Keratinocyte (primary cell): ENCODE measurements at regions not wholly inside any gene's neighbourhood (a gene's known extent, or its start where the extent isn't known, plus 50 kb on each side); places are given as distances from the start of the nearest gene placed in this dataset.

Experiments used
- DNase-seq: peaks from one replicate; pipeline ENCODE4 v3.0.0-alpha.2; 2011; ENCODE audit warnings: low read depth, missing footprints, low spot score
- FAIRE-seq: peaks from 2 replicates; lab custom pipeline; 2011; peaks lifted over from hg19 to GRCh38; lab: Jason Lieb, UNC
- H2AFZ ChIP-seq: 2 replicates; pipeline ENCODE4 v1.6.0; 2012; ENCODE audit warnings: low read length, control low read depth, inconsistent platforms; ENCODE audit not compliant: control insufficient read depth
- H3K27ac ChIP-seq: 2 replicates; pipeline ENCODE4 v1.5.1; 2011; ENCODE audit warnings: low read length; ENCODE audit not compliant: control insufficient read depth, insufficient read depth
- H3K27me3 ChIP-seq: 3 replicates; pipeline ENCODE4 v1.6.0; 2011; ENCODE audit warnings: low read length; ENCODE audit not compliant: control insufficient read depth, insufficient read depth; ENCODE audit errors: extremely low read depth
- H3K36me3 ChIP-seq, 2 experiments: 2 replicates in 1 of 2; 3 replicates in 1 of 2; pipeline ENCODE4 v1.5.1; 2011; ENCODE audit warnings: low read length in 2 of 2, mild to moderate bottlenecking in 1 of 2; ENCODE audit not compliant: control insufficient read depth in 2 of 2, insufficient read depth in 2 of 2; ENCODE audit errors: extremely low read depth in 1 of 2
- H3K4me1 ChIP-seq: 3 replicates; pipeline ENCODE4 v1.5.1; 2011; ENCODE audit warnings: low read length; ENCODE audit not compliant: control insufficient read depth, insufficient read depth; ENCODE audit errors: extremely low read depth
- H3K4me2 ChIP-seq: 3 replicates; pipeline ENCODE4 v1.6.0; 2011; ENCODE audit warnings: low read depth, low read length; ENCODE audit not compliant: control insufficient read depth, insufficient read depth; ENCODE audit errors: extremely low read depth
- H3K4me3 ChIP-seq, 3 experiments: fragments of 200-600 bp in 1 of 3; sonication (generic) in 1 of 3; 2 replicates in 2 of 3; 3 replicates in 1 of 3; pipeline ENCODE4 v1.5.1; 2011 to 2016; ENCODE audit warnings: low read length in 3 of 3, mild to moderate bottlenecking in 3 of 3, control low read depth in 2 of 3, inconsistent platforms in 1 of 3, low read depth in 1 of 3, mixed read lengths in 1 of 3, mixed run types in 1 of 3, moderate library complexity in 1 of 3; ENCODE audit not compliant: control insufficient read depth in 2 of 3, insufficient read depth in 2 of 3; ENCODE audit errors: extremely low read depth in 1 of 3
- H3K79me2 ChIP-seq: 2 replicates; pipeline ENCODE4 v1.6.0; 2012; ENCODE audit warnings: low read length; ENCODE audit not compliant: control insufficient read depth, insufficient read depth
- H3K9ac ChIP-seq: 3 replicates; pipeline ENCODE4 v1.6.0; 2011; ENCODE audit warnings: low read length; ENCODE audit not compliant: control insufficient read depth, insufficient read depth; ENCODE audit errors: extremely low read depth
- H3K9me1 ChIP-seq: 3 replicates; pipeline ENCODE4 v1.6.0; 2011; ENCODE audit warnings: low read length; ENCODE audit not compliant: control insufficient read depth, insufficient read depth; ENCODE audit errors: extremely low read depth
- H3K9me3 ChIP-seq: 2 replicates; pipeline ENCODE4 v1.5.1; 2012; ENCODE audit warnings: low read depth, low read length; ENCODE audit not compliant: control insufficient read depth
- H4K20me1 ChIP-seq: 3 replicates; pipeline ENCODE4 v1.6.0; 2011; ENCODE audit warnings: low read length; ENCODE audit not compliant: control insufficient read depth, insufficient read depth; ENCODE audit errors: extremely low read depth
- EZH2 ChIP-seq: IDR thresholded peaks from one replicate; pipeline ENCODE4 v1.6.1; 2012; ENCODE audit warnings: inconsistent platforms, mild to moderate bottlenecking, low read length, moderate library complexity
- dilution Hi-C: fragments of 300-500 bp; cut with MboI; formaldehyde crosslinking; loops from one replicate; pipeline ENCODE4 v1.7.0; 2020; ENCODE audit warnings: low sequenced_read_pairs; ENCODE audit not compliant: extremely low pct_ligation_motif_present
- TF ChIP-seq, protein P1 (sequence below), 3 experiments: IDR thresholded peaks in 1 of 3; conservative IDR thresholded peaks in 1 of 3; optimal IDR thresholded peaks in 1 of 3; 2 replicates in 2 of 3; 3 replicates in 1 of 3; pipeline versions ENCODE3 to v1.5.1; 2011; ENCODE audit warnings: low read length in 3 of 3, mild to moderate bottlenecking in 3 of 3, moderate library complexity in 2 of 3, control low read depth in 1 of 3, inconsistent platforms in 1 of 3; ENCODE audit not compliant: insufficient read depth in 2 of 3; ENCODE audit errors: extremely low read depth in 1 of 3

DNA sequence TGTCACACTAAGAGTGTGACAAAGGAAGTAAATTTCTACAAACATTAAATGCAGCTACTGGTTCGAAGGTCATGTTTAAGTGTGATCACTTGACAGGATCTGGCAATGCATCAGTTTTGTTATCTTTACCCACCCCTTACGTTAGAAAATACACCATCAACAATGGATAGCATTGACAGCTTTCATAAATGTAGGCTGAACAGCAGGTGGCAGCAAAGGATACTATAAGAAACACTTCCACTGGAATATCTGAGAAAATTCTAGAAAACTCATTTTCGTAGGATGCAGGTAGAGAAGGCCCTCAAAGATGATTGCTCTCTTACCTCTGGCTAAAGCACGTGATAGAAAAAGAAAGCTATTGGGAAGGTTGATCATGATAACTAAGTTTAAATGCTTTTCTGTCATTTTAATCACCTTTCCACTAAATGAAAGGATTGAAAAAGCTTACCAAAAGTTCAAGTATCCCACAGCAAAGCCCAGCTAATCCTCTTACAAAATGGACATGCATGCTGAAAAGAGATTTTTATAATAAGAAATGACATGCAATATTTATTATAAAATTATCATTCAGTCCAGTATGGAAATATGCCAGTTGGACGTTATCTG, 292.5 kb downstream of the PARP8 start:
- DNase-seq, result no peak

GRCh38 chr5:50962934-50963872, 296.8 kb downstream of the PARP8 start:
- Histone ChIP-seq H3K27me3 (peaks cover 35% of the 10 kb centered on the region), H3K9me1 (no peaks in the 10 kb centered on the region), H4K20me1 (no peaks in the 10 kb centered on the region), H2AFZ (peak overlapping the region; percentile 84), H3K9ac (no peak overlapping the region), H3K27ac (no peak overlapping the region), H3K36me3 (no peaks in the 10 kb centered on the region), H3K9me3 (no peaks in the 10 kb centered on the region), H3K79me2 (no peaks in the 10 kb centered on the region), H3K4me2 (peak overlapping the region; percentile 96), H3K4me1 (peaks cover 8% of the 10 kb centered on the region), H3K4me3 (peak overlapping the region; percentile 37 to 68 (median 67))
- DNase-seq (peak; percentile 5), FAIRE-seq (no peak)
- dilution Hi-C loops, result no loop called here
- no peak for TF ChIP-seq EZH2
- TF ChIP-seq, protein P1, sequence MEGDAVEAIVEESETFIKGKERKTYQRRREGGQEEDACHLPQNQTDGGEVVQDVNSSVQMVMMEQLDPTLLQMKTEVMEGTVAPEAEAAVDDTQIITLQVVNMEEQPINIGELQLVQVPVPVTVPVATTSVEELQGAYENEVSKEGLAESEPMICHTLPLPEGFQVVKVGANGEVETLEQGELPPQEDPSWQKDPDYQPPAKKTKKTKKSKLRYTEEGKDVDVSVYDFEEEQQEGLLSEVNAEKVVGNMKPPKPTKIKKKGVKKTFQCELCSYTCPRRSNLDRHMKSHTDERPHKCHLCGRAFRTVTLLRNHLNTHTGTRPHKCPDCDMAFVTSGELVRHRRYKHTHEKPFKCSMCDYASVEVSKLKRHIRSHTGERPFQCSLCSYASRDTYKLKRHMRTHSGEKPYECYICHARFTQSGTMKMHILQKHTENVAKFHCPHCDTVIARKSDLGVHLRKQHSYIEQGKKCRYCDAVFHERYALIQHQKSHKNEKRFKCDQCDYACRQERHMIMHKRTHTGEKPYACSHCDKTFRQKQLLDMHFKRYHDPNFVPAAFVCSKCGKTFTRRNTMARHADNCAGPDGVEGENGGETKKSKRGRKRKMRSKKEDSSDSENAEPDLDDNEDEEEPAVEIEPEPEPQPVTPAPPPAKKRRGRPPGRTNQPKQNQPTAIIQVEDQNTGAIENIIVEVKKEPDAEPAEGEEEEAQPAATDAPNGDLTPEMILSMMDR (optimal IDR thresholded peaks at IDR 0.05 in 1 of 3, IDR thresholded peaks at IDR 0.05 in 1 of 3, conservative IDR thresholded peaks at IDR 0.05 in 1 of 3; ENCODE audit: extremely low read depth in 1 of 3, insufficient read depth in 2 of 3, low read length in 3 of 3), result peak; percentile 98 to 99 (median 99)

More for the DNA sequence above, 292.5 kb downstream of the PARP8 start:
- H3K9me3 ChIP-seq, result no peaks in the 10 kb centered on the region
- no peak overlapping the region for H3K27ac ChIP-seq
- no peaks in the 10 kb centered on the region for H3K36me3 ChIP-seq
- no peak overlapping the region for H3K4me3 ChIP-seq
- no peak for FAIRE-seq
- peaks cover 2% of the 10 kb centered on the region for H3K27me3 ChIP-seq
- TF ChIP-seq, protein P1 (optimal IDR thresholded peaks at IDR 0.05 in 1 of 3, IDR thresholded peaks at IDR 0.05 in 1 of 3, conservative IDR thresholded peaks at IDR 0.05 in 1 of 3; ENCODE audit: extremely low read depth in 1 of 3, insufficient read depth in 2 of 3, low read length in 3 of 3), result peak in 2 of 3 experiments; percentile 38 to 51
- no peak for TF ChIP-seq EZH2
- H3K4me1 ChIP-seq, result peaks cover 6% of the 10 kb centered on the region
- no peaks in the 10 kb centered on the region for H3K79me2 ChIP-seq
- H3K4me2 ChIP-seq, result no peak overlapping the region
- no peak overlapping the region for H3K9ac ChIP-seq
- no peaks in the 10 kb centered on the region for H3K9me1 ChIP-seq
- dilution Hi-C loops, result no loop called here
- no peak overlapping the region for H2AFZ ChIP-seq
- no peaks in the 10 kb centered on the region for H4K20me1 ChIP-seq
